ENCODE measurements at regions not wholly inside any gene's neighbourhood (a gene's known extent, or its start where the extent isn't known, plus 50 kb on each side); places are given as distances from the start of the nearest gene placed in this dataset.

GRCh38 chr10:44326474-44327030, 58.3 kb downstream of the CXCL12 start:
- no peak for DNase-seq (ENCODE audit: extremely low read depth in 1 of 11, low read depth in 9 of 11, low spot score in 4 of 11)

- DNase-seq (ENCODE audit: extremely low read depth in 1 of 11, low read depth in 9 of 11, low spot score in 4 of 11): no peak
Observed at GRCh38 chr10:44325596-44326307, 59.1 kb downstream of the CXCL12 start.

GRCh38 chr10:44325157-44325556, 59.7 kb downstream of the CXCL12 start:
- DNase-seq (ENCODE audit: extremely low read depth in 1 of 11, low read depth in 9 of 11, low spot score in 4 of 11): no peak

- DNase-seq (ENCODE audit: extremely low read depth in 1 of 11, low read depth in 9 of 11, low spot score in 4 of 11): no peak
Observed at GRCh38 chr10:44323838-44324237, 61.1 kb downstream of the CXCL12 start.

- DNase-seq (ENCODE audit: extremely low read depth in 1 of 11, low read depth in 9 of 11, low spot score in 4 of 11): no peak
Observed at GRCh38 chr10:44322137-44322536, 62.8 kb downstream of the CXCL12 start.

GRCh38 chr10:44320756-44321155, 64.1 kb downstream of the CXCL12 start:
- no peak for DNase-seq (ENCODE audit: extremely low read depth in 1 of 11, low read depth in 9 of 11, low spot score in 4 of 11)

- DNase-seq (ENCODE audit: extremely low read depth in 1 of 11, low read depth in 9 of 11, low spot score in 4 of 11): no peak
Observed at GRCh38 chr10:44317856-44318255, 67.0 kb downstream of the CXCL12 start.

- DNase-seq (ENCODE audit: extremely low read depth in 1 of 11, low read depth in 9 of 11, low spot score in 4 of 11): no peak
Observed at GRCh38 chr10:44316922-44317215, 68.0 kb downstream of the CXCL12 start.

- no peak for DNase-seq (ENCODE audit: extremely low read depth in 1 of 11, low read depth in 9 of 11, low spot score in 4 of 11)
Observed at GRCh38 chr10:44316187-44316921, 68.5 kb downstream of the CXCL12 start.

GRCh38 chr10:44314802-44315460, 70.0 kb downstream of the CXCL12 start:
- no peak for DNase-seq (ENCODE audit: extremely low read depth in 1 of 11, low read depth in 9 of 11, low spot score in 4 of 11)

GRCh38 chr10:44313761-44314165, 71.1 kb downstream of the CXCL12 start:
- DNase-seq (ENCODE audit: extremely low read depth in 1 of 11, low read depth in 9 of 11, low spot score in 4 of 11): no peak

- DNase-seq (ENCODE audit: extremely low read depth in 1 of 11, low read depth in 9 of 11, low spot score in 4 of 11): no peak
Observed at GRCh38 chr10:44312401-44312800, 72.5 kb downstream of the CXCL12 start.

- no peak for DNase-seq (ENCODE audit: extremely low read depth in 1 of 11, low read depth in 9 of 11, low spot score in 4 of 11)
Observed at GRCh38 chr10:44311563-44312051, 73.3 kb downstream of the CXCL12 start.

GRCh38 chr10:44310762-44311562, 73.9 kb downstream of the CXCL12 start:
- peak; percentile 68 to 86 (median 80) for DNase-seq (ENCODE audit: extremely low read depth in 1 of 11, low read depth in 9 of 11, low spot score in 4 of 11)

- no peak for DNase-seq (ENCODE audit: extremely low read depth in 1 of 11, low read depth in 9 of 11, low spot score in 4 of 11)
Observed at GRCh38 chr10:44309939-44310761, 74.7 kb downstream of the CXCL12 start.

- DNase-seq (ENCODE audit: extremely low read depth in 1 of 11, low read depth in 9 of 11, low spot score in 4 of 11): no peak
Observed at GRCh38 chr10:44309361-44309760, 75.5 kb downstream of the CXCL12 start.

- no peak for DNase-seq (ENCODE audit: extremely low read depth in 1 of 11, low read depth in 9 of 11, low spot score in 4 of 11)
Observed at GRCh38 chr10:44308935-44309334, 76.0 kb downstream of the CXCL12 start.

GRCh38 chr10:44307691-44308090, 77.2 kb downstream of the CXCL12 start:
- DNase-seq (ENCODE audit: extremely low read depth in 1 of 11, low read depth in 9 of 11, low spot score in 4 of 11): no peak

Measured in renal cortex interstitium (tissue), 11 donors.